Suppressor macrophage treated with lipopolysaccharide for 1 hour (primary cell): ENCODE measurements at regions not wholly inside any gene's neighbourhood (a gene's known extent, or its start where the extent isn't known, plus 50 kb on each side); places are given as distances from the start of the nearest gene placed in this dataset.
"Not testable (repeated sequence)": the region's sequence is repeated elsewhere in the genome, so short reads cannot be mapped to it uniquely, and the experiment has no call there.

Experiments used
- DNase-seq, 3 donors: peaks; one replicate each; pipeline ENCODE4 v3.0.0-alpha.2; 2020 to 2022

DNA sequence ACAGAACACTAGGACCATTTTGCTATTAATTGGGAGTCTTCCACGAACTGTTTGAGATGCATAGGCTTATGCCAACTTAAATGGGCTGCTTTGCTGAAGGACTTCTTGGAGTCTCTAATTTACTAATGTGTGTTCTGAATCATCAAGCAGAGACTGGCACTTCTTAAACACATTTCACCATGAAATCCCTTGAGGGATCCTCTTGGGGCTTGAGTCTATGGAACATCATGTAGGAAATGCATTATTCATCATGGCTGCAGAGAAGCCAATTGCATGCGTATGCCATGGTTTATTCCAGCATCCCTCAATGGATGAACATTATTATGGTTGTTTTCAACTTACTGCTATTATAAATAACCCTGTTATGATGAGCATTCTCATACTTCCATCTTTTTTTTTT is 73.4 kb downstream of the FGD2 start:
- DNase-seq: no peak

DNA sequence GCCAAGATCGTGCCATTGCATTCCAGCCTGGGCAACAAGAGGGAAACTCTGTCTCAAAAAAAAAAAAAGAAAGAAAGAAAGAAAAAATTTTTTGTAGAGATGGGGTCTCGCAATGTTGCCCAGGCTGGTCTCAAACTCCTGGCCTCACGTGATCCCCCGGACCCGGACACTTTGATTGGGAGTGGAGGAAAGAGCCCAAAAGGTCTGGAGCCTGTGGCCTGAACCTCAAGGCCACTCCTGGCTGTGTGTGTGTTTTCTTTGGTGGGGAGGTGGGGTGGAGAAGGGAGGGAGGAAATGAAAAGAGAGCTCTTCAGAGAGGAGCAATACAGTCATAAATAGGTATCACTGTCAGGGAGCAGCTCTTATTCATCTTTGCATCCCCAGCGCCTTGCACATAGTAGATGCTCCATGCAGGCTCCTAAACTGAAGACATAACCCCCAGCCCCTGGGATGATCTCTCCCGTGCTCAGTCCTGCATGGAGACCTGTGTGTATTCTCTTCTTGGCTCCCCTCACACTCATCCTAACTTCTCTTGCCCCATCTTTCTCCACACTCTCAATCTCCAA is 75.7 kb downstream of the FGD2 start:
- DNase-seq: no peak

DNA sequence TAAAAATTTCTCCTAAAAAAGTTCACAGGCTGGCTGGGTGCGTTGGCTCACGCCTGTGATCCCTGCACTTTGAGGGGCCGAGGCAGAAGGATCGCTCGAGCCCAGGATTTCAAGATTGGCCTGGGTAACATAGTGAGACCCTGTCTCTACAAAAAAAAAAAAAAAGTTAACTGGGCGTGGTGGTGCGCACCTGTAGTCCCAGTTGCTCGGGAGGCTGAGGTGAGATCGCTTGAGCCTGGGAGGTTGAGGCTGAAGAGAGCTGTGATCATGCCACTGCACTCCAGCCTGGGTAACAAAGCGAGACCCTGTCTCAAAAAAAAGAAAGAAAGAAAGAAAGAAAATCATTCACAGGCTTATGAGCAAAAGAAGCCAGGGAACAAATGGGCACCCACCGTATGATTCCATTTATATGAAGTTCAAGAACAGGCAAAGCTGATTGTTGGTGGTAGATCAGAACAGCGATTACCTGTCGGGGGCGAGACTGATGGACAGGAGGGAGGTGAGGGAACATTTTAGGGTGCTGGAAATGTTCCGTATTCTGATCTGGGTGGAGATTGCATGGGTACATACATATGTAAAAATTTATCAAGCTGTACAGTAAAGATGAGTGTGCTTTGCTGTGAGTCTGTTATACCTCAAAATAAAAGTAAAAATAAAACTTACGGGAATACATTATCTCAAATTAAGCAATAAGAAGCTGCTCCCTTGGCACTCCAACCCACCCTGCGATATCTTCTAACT is 77.1 kb downstream of the FGD2 start:
- no peak for DNase-seq

GRCh38 chr6:37083243-37084138 is 78.0 kb downstream of the FGD2 start:
- DNase-seq: peak; percentile 91 to 93 (median 93)

- DNase-seq: not testable (repeated sequence)
Measured at GRCh38 chr6:37084665-37085064, 79.2 kb downstream of the FGD2 start.

DNA sequence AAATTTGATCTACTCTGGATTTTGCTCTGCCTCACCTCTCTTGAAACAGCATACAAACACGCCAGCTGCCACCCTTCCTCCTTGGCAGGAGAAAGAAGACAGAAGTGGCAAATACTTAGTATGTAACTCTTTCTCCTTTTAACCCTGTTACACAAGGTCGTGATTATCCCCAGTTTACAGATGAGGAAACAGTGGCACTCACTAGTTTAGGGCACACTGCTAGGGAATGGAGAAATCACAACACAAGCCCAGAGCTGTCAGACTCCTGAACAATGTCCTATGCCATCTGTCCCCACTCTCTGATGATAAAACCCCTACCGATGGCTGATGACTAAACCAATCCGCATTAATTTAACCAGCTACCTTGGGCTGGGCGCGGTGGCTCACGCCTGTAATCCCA is 79.7 kb downstream of the FGD2 start:
- DNase-seq: peak; percentile 36 to 55 (median 53)

DNA sequence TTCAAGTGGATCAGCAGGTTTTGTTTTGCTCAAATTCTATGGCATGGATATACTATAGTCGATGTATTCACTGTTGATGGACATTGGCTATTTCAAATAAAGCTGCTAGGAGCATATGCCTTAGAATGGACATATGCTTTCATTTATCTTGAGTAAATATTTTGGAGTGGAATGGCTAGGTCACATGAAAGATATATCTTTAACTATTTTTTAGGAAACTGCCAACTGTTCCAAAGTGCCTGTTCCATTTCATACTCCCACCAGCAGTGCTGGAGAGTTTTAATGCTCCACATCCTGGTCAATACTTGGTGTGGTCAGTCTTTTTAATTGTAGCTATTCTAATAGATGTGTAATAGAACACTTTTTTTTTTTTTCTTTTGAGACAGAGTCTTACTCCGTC is 81.1 kb upstream of the PIM1 start:
- no peak for DNase-seq

- DNase-seq: no peak
Measured at GRCh38 chr6:37089783-37090182, 80.2 kb upstream of the PIM1 start.

GRCh38 chr6:37091104-37091503 is 78.8 kb upstream of the PIM1 start:
- DNase-seq: not testable (repeated sequence)

DNA sequence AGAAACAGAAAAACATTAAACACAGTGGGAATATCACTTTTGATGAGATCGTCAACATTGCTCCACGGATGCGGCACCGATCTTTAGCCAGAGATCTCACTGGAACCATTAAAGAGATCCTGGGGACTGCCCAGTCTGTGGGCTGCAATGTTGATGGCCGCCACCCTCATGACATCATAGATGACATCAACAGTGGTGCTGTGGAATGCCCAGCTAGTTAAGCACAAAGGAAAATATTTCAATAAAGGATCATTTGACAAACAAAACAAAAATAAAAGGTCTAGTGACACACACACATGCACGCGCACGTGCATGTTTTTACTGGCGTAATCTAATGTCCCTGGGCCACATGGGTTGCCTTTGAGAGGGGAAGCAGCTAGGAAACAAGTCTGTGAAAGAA is 78.4 kb upstream of the PIM1 start:
- DNase-seq: peak in 2 of 3 donors; percentile 58 to 71

DNA sequence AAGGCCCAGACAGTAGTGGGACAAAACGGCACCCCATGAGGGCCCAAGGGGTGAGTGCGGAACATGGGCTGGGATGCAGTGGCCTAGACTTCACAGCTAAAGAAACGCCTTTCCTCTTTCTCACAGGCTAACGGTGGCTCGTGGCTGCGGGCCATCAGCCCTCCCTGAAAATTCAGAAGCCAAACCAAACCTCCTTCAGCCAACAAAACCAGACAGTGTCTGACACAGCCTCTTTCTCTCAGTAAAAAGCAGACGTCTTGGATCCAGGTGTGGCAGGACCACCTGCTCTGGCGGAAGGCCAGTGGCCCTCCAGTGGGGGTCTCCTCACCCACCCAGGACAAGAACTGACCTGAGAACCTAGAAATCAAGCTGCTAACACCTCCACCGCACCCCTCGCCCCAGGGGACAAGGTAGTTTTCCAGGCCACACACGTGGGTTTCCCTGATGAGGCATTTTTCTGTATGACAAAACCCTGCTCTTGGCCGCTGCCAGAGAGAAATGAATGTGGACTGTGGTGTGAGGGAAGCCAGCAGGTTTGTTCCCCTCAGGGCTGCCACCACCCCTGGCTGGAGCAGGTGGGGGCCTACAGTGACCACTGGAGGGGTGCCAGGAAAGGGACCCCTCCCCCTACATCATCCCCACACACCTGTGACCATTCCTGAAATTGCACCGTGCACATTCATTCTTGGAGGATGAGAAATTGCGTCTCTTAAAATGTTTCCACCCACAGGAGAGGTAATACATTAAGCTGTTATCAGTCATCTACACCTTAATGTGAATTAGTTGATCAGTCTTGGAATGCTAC is 76.8 kb upstream of the PIM1 start:
- DNase-seq: no peak

GRCh38 chr6:37093728-37094069 is 76.3 kb upstream of the PIM1 start:
- no peak for DNase-seq

DNA sequence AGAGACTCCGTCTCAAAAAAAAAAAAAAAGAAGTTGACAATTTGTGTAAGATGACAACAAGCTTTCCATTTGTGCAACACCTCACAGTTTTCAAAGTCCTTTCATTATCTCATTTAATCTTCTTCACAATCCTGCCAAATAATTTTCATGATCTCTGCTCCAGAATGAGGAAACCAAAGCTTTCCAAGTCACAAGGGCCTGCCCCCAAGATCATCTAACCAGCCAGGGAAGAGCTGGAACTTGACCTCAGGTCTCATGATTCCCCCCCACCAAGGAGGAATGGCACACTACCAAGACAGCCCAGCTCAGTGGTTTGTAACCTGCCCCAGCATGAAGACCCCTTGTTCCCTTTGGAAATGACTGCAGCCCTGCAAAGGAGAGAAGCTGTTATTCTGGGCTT is 74.0 kb upstream of the PIM1 start:
- peak in 2 of 3 donors; percentile 60 to 63 for DNase-seq

DNA sequence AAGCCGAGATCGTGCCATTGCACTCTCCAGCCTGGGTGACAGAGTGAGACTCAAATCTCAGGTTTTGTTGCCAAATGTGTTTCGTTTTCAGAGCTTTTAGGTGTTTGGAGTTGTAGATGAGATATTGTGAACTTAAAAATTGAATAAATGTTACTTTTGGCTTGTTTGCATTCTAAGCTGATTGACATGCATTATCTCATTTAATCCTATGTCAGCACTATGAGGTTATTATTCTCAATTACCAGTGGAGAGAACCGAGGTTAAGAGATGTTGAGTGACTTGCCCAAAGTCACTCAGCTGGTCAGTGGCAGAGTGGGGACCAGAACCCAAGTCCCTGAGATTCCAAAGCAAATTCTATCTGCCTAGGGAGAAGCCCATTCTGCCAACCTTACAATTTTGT is 72.6 kb upstream of the PIM1 start:
- DNase-seq: no peak

- DNase-seq: peak; percentile 70 to 82 (median 76)
Measured at GRCh38 chr6:37099442-37099841, 70.5 kb upstream of the PIM1 start.

GRCh38 chr6:37100745-37101144 is 69.2 kb upstream of the PIM1 start:
- DNase-seq: peak; percentile 62 to 84 (median 68)

- DNase-seq: no peak
Measured at GRCh38 chr6:37101991-37102298, 68.0 kb upstream of the PIM1 start.

DNA sequence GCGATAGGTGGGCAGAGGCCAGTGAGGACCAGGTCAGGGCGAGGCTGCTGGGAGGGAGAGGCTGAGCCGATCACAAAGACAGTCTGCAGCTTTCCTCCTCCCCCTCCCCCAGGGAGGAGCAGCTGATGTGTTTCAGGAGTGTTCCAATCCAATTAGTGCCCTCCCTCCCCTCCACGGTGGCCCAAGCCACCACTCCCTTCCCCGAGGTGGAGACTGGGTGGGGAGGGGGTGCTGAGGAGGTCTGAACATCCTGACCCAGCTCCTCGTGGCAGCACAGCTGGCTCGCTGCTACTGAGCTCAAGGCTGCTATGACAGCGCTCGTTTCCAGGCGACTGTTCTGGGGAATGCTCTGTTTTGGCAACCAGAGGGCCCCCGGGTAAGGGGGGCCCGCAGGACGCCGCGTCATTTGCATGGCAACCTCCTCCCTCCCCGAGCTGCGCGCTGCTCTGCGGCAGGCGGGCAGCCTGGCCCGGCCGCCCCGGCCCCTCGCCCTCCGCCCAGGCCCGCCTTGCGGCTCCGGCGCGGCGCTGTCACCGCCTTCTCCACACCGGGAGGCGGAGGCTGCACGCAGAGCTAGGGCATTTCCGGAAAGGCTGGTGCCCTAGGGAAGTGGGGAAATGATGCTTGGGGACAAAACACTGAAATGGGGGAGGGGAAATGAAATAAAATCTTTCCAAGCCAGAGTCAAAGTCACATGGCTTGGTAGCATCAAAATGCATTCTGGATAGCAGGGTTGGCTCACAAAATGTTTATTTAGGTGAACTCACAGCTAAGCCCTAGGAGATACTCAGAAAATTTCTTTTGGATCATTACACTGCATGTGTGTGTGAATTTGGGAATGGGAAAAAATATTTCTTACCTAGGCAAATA is 67.4 kb upstream of the PIM1 start:
- peak; percentile 77 to 87 (median 86) for DNase-seq

DNA sequence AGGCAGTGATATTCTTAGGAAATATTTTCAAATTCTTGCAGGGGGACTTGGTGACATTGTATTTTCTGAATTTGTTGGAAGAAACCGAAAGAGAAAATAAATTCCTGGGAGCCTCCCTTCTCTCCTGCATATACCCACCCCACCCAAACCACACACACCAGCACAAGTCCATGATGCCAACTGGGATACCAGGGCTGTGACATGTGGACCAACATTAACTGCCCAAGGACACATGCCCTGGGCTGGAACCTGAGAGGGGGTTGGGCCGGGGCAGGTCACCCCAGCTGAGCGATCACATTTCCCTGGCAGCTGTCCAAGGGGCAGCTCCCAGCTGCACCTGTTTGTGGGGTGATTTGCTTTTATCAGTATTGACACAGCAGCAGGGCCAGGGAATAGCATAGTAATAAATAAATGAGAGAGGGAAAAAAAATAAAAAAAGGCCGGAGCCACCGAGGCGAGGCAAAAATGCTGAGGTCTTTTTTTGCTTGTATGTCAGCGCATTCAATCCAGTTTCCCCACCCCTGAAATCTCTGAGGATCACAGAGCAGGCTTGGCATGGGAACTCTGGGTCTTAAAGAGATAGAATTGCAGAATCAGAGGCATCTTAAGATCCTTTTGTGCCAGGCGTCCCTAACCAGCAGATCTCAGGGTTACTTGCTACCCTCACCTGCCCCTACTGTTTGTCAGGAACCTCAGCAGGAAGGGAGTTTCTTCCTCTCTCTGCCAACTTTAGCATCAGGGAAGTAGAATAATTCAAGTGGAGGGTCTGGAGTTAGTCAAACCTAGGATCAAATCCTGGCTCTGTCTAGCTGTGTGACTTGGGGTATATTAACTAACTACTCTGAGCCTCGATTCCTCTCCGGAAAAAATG is 66.5 kb upstream of the PIM1 start:
- peak; percentile 41 to 63 (median 53) for DNase-seq

DNA sequence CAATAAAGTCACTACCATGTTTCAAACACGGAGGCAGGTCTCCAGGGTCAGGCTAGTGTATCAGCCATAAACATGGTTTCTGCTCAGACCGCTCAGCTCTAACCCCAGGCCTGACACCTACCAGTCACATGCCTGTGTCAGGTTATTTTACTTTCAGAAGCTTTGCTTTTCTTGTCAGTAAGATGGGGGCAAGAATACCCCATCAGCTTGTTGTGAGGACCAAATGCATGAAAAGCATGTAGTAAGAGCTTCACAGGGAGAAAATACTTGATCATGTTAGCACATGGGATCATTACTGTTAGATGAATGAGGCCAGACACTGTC is 65.2 kb upstream of the PIM1 start:
- DNase-seq: no peak
